ENCODE measurements at regions not wholly inside any gene's neighbourhood (a gene's known extent, or its start where the extent isn't known, plus 50 kb on each side); places are given as distances from the start of the nearest gene placed in this dataset.

DNA sequence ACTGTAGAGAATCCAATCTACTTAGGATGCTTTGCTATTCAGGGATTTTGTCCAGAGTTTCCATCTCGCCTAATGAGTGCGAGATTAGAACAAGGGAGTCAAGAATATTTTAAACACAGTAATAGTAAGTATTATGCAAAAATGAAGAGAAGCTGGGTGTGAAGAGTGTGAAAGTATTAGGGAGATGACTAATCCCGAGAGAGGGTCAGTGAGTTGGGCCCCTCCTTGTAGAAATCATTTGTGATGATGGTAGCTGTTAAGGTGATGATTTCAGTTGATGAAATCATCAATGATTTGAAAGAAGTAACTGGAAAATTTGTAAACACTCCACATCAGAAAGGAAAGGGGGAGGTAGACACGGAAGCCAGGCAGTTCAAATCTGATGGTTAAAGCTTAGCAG, 478.9 kb upstream of the MGAT4C start:
- no peak for TF ChIP-seq POLR2A (IDR thresholded peaks at IDR 0.05)
- TF ChIP-seq CTCF (IDR thresholded peaks at IDR 0.05) = no peak
